ENCODE measurements at regions not wholly inside any gene's neighbourhood (a gene's known extent, or its start where the extent isn't known, plus 50 kb on each side); places are given as distances from the start of the nearest gene placed in this dataset.
"Not testable (repeated sequence)": the region's sequence is repeated elsewhere in the genome, so short reads cannot be mapped to it uniquely, and the experiment has no call there.

- Histone ChIP-seq H3K4me3 (no peak overlapping the region), H3K27ac (no peak overlapping the region), H3K27me3 (peaks cover 38% of the 10 kb centered on the region), H3K9me2 (replicated peaks; ENCODE audit: insufficient read depth) (no peaks in the 10 kb centered on the region), H3K79me2 (no peaks in the 10 kb centered on the region), H2AFZ (no peak overlapping the region), H3K9me3 (ENCODE audit: low read depth) (no peaks in the 10 kb centered on the region), H3K4me1 (ENCODE audit: insufficient read depth) (no peaks in the 10 kb centered on the region), H3K4me2 (no peak overlapping the region), H4K20me1 (ENCODE audit: insufficient read depth, poor library complexity, severe bottlenecking) (no peaks in the 10 kb centered on the region), H3K36me3 (replicated peaks; ENCODE audit: insufficient read depth, low read depth) (no peaks in the 10 kb centered on the region)
- WGBS (ENCODE audit: low lambda C conversion rate, missing lambda C conversion rate), result 79% methylated on average over 8 of the region's 8 CpGs
- TF ChIP-seq EZH2 (IDR thresholded peaks at IDR 0.05; ENCODE audit: borderline replicate concordance), result no peak
- no peak for TF ChIP-seq EZH2phosphoT487 (IDR thresholded peaks at IDR 0.05; ENCODE audit: low read depth, severe bottlenecking, unreplicated experiment)
- TF ChIP-seq, protein P1, sequence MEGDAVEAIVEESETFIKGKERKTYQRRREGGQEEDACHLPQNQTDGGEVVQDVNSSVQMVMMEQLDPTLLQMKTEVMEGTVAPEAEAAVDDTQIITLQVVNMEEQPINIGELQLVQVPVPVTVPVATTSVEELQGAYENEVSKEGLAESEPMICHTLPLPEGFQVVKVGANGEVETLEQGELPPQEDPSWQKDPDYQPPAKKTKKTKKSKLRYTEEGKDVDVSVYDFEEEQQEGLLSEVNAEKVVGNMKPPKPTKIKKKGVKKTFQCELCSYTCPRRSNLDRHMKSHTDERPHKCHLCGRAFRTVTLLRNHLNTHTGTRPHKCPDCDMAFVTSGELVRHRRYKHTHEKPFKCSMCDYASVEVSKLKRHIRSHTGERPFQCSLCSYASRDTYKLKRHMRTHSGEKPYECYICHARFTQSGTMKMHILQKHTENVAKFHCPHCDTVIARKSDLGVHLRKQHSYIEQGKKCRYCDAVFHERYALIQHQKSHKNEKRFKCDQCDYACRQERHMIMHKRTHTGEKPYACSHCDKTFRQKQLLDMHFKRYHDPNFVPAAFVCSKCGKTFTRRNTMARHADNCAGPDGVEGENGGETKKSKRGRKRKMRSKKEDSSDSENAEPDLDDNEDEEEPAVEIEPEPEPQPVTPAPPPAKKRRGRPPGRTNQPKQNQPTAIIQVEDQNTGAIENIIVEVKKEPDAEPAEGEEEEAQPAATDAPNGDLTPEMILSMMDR (IDR thresholded peaks at IDR 0.05; ENCODE audit: poor library complexity), result no peak
- DNase-seq (ENCODE audit: low spot score), result no peak
These were observed 127.9 kb downstream of the NPIPB5 start for GRCh38 chr16:22638393-22639206.

DNA sequence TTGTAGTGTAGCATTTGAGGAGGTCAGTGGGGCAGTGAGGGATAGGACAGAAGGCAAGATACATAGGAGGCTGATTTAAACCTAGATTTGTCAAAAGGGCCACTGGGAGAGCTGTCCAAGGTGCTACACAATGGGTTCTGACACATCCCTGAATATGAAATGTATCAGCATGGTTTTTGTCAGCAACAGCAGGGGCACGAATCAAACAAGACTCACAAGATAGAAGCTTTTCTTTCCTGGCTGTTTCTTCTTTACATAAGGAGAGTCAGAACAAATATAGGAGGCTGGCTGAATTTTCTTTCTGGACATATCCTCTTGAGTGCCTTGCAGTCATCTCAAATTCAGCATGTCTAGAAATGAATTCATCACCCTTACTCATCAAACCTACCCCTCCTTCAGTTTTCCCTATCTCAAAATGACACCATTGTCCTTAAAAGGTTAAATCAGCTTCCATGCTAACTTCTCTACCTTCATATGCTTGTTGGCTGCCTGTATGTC is 130.5 kb downstream of the NPIPB5 start:
- H3K4me1 ChIP-seq (ENCODE audit: insufficient read depth), result no peaks in the 10 kb centered on the region
- H3K4me3 ChIP-seq, result no peak overlapping the region
- DNase-seq (ENCODE audit: low spot score), result peak; percentile 49
- TF ChIP-seq EZH2 (IDR thresholded peaks at IDR 0.05; ENCODE audit: borderline replicate concordance) (no peak), EZH2phosphoT487 (IDR thresholded peaks at IDR 0.05; ENCODE audit: low read depth, severe bottlenecking, unreplicated experiment) (no peak)
- TF ChIP-seq, protein P1 (IDR thresholded peaks at IDR 0.05; ENCODE audit: poor library complexity), result no peak
- H3K27me3 ChIP-seq, result peaks cover 31% of the 10 kb centered on the region
- H3K9me3 ChIP-seq (ENCODE audit: low read depth), result no peaks in the 10 kb centered on the region
- no peaks in the 10 kb centered on the region for H3K79me2 ChIP-seq
- H3K9me2 ChIP-seq (replicated peaks; ENCODE audit: insufficient read depth), result no peaks in the 10 kb centered on the region
- H2AFZ ChIP-seq, result no peak overlapping the region
- no peak overlapping the region for H3K27ac ChIP-seq
- H3K36me3 ChIP-seq (replicated peaks; ENCODE audit: insufficient read depth, low read depth), result no peaks in the 10 kb centered on the region
- no peak overlapping the region for H3K4me2 ChIP-seq
- H4K20me1 ChIP-seq (ENCODE audit: insufficient read depth, poor library complexity, severe bottlenecking), result no peaks in the 10 kb centered on the region
- 48% methylated on average over 1 of the region's 1 CpG for WGBS (ENCODE audit: low lambda C conversion rate, missing lambda C conversion rate)

GRCh38 chr16:22642416-22643088 is 131.9 kb downstream of the NPIPB5 start:
- 77% methylated on average over 9 of the region's 9 CpGs for WGBS (ENCODE audit: low lambda C conversion rate, missing lambda C conversion rate)
- TF ChIP-seq, protein P1 (IDR thresholded peaks at IDR 0.05; ENCODE audit: poor library complexity), result no peak
- TF ChIP-seq EZH2phosphoT487 (IDR thresholded peaks at IDR 0.05; ENCODE audit: low read depth, severe bottlenecking, unreplicated experiment) (no peak), EZH2 (IDR thresholded peaks at IDR 0.05; ENCODE audit: borderline replicate concordance) (no peak)

DNA sequence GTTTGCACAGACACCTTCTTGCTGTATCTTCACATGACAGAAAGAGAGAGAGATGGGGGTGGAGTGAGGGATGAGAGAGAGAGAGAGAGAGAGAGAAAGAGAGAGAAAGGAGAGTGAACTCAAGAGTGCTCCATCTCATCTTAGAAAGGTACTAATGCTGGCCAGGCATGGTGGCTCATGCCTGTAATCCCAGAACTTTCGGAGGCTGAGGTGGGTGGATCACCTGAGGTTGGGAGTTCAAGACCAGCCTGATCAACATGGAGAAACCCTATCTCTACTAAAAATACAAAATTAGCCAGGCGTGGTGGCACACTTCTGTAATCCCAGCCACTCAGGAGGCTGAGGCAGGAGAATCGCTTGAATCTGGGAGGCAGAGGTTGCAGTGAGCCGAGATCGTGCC is 132.5 kb downstream of the NPIPB5 start:
- not testable (repeated sequence) for DNase-seq (ENCODE audit: low spot score); H3K27ac ChIP-seq; H3K79me2 ChIP-seq; H3K4me2 ChIP-seq; H3K9me2 ChIP-seq (replicated peaks; ENCODE audit: insufficient read depth); H2AFZ ChIP-seq; H3K36me3 ChIP-seq (replicated peaks; ENCODE audit: insufficient read depth, low read depth); H3K4me1 ChIP-seq (ENCODE audit: insufficient read depth); H4K20me1 ChIP-seq (ENCODE audit: insufficient read depth, poor library complexity, severe bottlenecking); H3K9me3 ChIP-seq (ENCODE audit: low read depth); H3K4me3 ChIP-seq
- WGBS (ENCODE audit: low lambda C conversion rate, missing lambda C conversion rate), result 90% methylated on average over 5 of the region's 5 CpGs
- peaks cover 49% of the 10 kb centered on the region for H3K27me3 ChIP-seq

More at GRCh38 chr16:22642416-22643088, 131.9 kb downstream of the NPIPB5 start:
- H3K4me2 ChIP-seq, result no peak overlapping the region
- H3K36me3 ChIP-seq (replicated peaks; ENCODE audit: insufficient read depth, low read depth), result no peaks in the 10 kb centered on the region
- H3K27ac ChIP-seq, result no peak overlapping the region
- no peaks in the 10 kb centered on the region for H3K9me3 ChIP-seq (ENCODE audit: low read depth)
- H2AFZ ChIP-seq, result no peak overlapping the region
- H3K4me3 ChIP-seq, result no peak overlapping the region
- no peaks in the 10 kb centered on the region for H3K9me2 ChIP-seq (replicated peaks; ENCODE audit: insufficient read depth)
- peaks cover 44% of the 10 kb centered on the region for H3K27me3 ChIP-seq
- DNase-seq (ENCODE audit: low spot score), result no peak
- H3K79me2 ChIP-seq, result no peaks in the 10 kb centered on the region
- no peaks in the 10 kb centered on the region for H3K4me1 ChIP-seq (ENCODE audit: insufficient read depth)
- no peaks in the 10 kb centered on the region for H4K20me1 ChIP-seq (ENCODE audit: insufficient read depth, poor library complexity, severe bottlenecking)

All from hepatocyte (in vitro differentiated cells).